B cell (primary cell): ENCODE measurements at regions not wholly inside any gene's neighbourhood (a gene's known extent, or its start where the extent isn't known, plus 50 kb on each side); places are given as distances from the start of the nearest gene placed in this dataset.

Source experiments
- ATAC-seq: fragments of 200-7000 bp; cut with Tn5 transposase; one replicate; pipeline ENCODE4 v1.10.0; 2021; ENCODE audit warnings: low read depth, mild to moderate bottlenecking, moderate number of reproducible peaks, moderate library complexity
- CTCF ChIA-PET: fragments of 350-600 bp; sonication (Branson Sonifier 250); formaldehyde crosslinking; loops from one replicate; lab custom pipeline; 2021; ENCODE audit warnings: antibody characterized with exemption, inconsistent platforms; lab: Charles Lee
- POLR2A ChIA-PET: fragments of 350-600 bp; sonication (Branson Sonifier 250); formaldehyde crosslinking; loops from one replicate; lab custom pipeline; 2021; ENCODE audit warnings: antibody characterized with exemption; lab: Charles Lee
- DNase-seq: peaks from one replicate; pipeline ENCODE4 v3.0.0; 2013
- H2AFZ ChIP-seq: 2 replicates; pipeline ENCODE4 v1.6.1; 2012; ENCODE audit warnings: mild to moderate bottlenecking, low read depth, low read length; ENCODE audit not compliant: insufficient read depth, poor library complexity, severe bottlenecking
- H3K27ac ChIP-seq, 2 donors: 1 replicate in 1 of 2; 2 replicates in 1 of 2; pipeline ENCODE4 v1.5.1; 2012 to 2013; ENCODE audit warnings: low read length in 2 of 2, mild to moderate bottlenecking in 2 of 2, moderate library complexity in 1 of 2
- H3K27me3 ChIP-seq, 4 experiments: fragments of 200-600 bp in 1 of 4; sonication (generic) in 1 of 4; replicated peaks in 1 of 4; 1 replicate in 2 of 4; 2 replicates in 2 of 4; pipeline versions ENCODE4 v1.6.1 to v1.7.0; 2013 to 2016; ENCODE audit warnings: low read length in 3 of 4, mild to moderate bottlenecking in 2 of 4, mixed read lengths in 1 of 4, moderate library complexity in 1 of 4; ENCODE audit not compliant: insufficient read depth in 4 of 4, control insufficient read depth in 3 of 4; ENCODE audit errors: control extremely low read depth in 1 of 4
- H3K36me3 ChIP-seq, 2 experiments: replicated peaks in 1 of 2; 1 replicate in 1 of 2; 2 replicates in 1 of 2; pipeline versions ENCODE4 v1.6.1 to v1.7.1; 2013; ENCODE audit warnings: low read length in 1 of 2; ENCODE audit not compliant: insufficient read depth in 2 of 2, control insufficient read depth in 1 of 2; ENCODE audit errors: control extremely low read depth in 1 of 2, extremely low read depth in 1 of 2
- H3K4me1 ChIP-seq, 2 donors: fragments of 200-600 bp in 1 of 2; sonication (generic) in 1 of 2; 1 replicate in 1 of 2; 2 replicates in 1 of 2; pipeline versions ENCODE4 v1.5.1 to v1.6.1; 2013 to 2017; ENCODE audit warnings: low read length in 2 of 2; ENCODE audit not compliant: control insufficient read depth in 2 of 2, insufficient read depth in 2 of 2
- H3K4me2 ChIP-seq: replicated peaks from 2 replicates; pipeline ENCODE3; 2012; ENCODE audit warnings: mild to moderate bottlenecking, low read depth, low read length; ENCODE audit not compliant: poor library complexity, severe bottlenecking
- H3K4me3 ChIP-seq, 5 experiments: fragments of 200-600 bp in 1 of 5; sonication (generic) in 1 of 5; 1 replicate in 3 of 5; 2 replicates in 2 of 5; pipeline versions ENCODE4 v1.5.1 to v1.7.0; 2011 to 2016; ENCODE audit warnings: low read length in 4 of 5, mild to moderate bottlenecking in 4 of 5, low read depth in 2 of 5, control low read depth in 1 of 5, moderate library complexity in 1 of 5; ENCODE audit not compliant: insufficient read depth in 1 of 5; ENCODE audit errors: control extremely low read depth in 1 of 5, extremely low read depth in 1 of 5
- H3K79me2 ChIP-seq: fragments of 200-600 bp; sonication (generic); one replicate; pipeline ENCODE4 v1.6.0; 2016; ENCODE audit warnings: low read length; ENCODE audit not compliant: control insufficient read depth, insufficient read depth
- H3K9ac ChIP-seq: fragments of 200-600 bp; sonication (generic); 2 replicates; pipeline ENCODE4 v1.6.1; 2017; ENCODE audit warnings: mild to moderate bottlenecking, low read length, moderate library complexity
- H3K9me3 ChIP-seq, 3 donors: one replicate each; pipeline versions ENCODE4 v1.6.1 to v1.7.1; 2013; ENCODE audit warnings: low read length in 2 of 3; ENCODE audit not compliant: control insufficient read depth in 2 of 3, insufficient read depth in 1 of 3; ENCODE audit errors: control extremely low read depth in 1 of 3
- H4K20me1 ChIP-seq: 2 replicates; pipeline ENCODE4 v1.6.0; 2012; ENCODE audit warnings: mild to moderate bottlenecking, low read length; ENCODE audit not compliant: insufficient read depth, control insufficient read depth, poor library complexity, severe bottlenecking
- H3K27ac Mint-ChIP-seq: one replicate; pipeline ENCODE4 v1.8.0; 2021; ENCODE audit warnings: mixed read lengths
- H3K27me3 Mint-ChIP-seq: one replicate; pipeline ENCODE4 v1.8.0; 2021; ENCODE audit warnings: mixed read lengths
- H3K4me1 Mint-ChIP-seq: one replicate; pipeline ENCODE4 v1.8.0; 2021; ENCODE audit warnings: mixed read lengths
- H3K4me3 Mint-ChIP-seq: one replicate; pipeline ENCODE4 v1.8.0; 2021; ENCODE audit warnings: mixed read lengths
- H3K9me3 Mint-ChIP-seq: one replicate; pipeline ENCODE4 v1.8.0; 2022; ENCODE audit warnings: mixed read lengths; ENCODE audit not compliant: insufficient read depth
- CTCF ChIP-seq: fragments of 200-600 bp; IDR thresholded peaks from one replicate; pipeline ENCODE4 v1.8.0; 2022; ENCODE audit warnings: antibody characterized with exemption, mild to moderate bottlenecking
- EZH2 ChIP-seq: IDR thresholded peaks from 2 replicates; pipeline ENCODE4 v1.6.1; 2012; ENCODE audit warnings: borderline replicate concordance, low read depth, mild to moderate bottlenecking, moderate library complexity, low read length; ENCODE audit not compliant: insufficient read depth, poor library complexity, severe bottlenecking
- WGBS: methylation state at CpG from one replicate; pipeline ENCODE4 v1.1.5; 2013; ENCODE audit warnings: missing lambda C conversion rate; ENCODE audit not compliant: insufficient coverage; 5-methylcytosine and 5-hydroxymethylcytosine counted together
- intact Hi-C: fragments of 100-400 bp; cut with micrococcal nuclease; formaldehyde crosslinking; loops from one replicate; pipeline ENCODE4 v1.10.0; 2022

DNA sequence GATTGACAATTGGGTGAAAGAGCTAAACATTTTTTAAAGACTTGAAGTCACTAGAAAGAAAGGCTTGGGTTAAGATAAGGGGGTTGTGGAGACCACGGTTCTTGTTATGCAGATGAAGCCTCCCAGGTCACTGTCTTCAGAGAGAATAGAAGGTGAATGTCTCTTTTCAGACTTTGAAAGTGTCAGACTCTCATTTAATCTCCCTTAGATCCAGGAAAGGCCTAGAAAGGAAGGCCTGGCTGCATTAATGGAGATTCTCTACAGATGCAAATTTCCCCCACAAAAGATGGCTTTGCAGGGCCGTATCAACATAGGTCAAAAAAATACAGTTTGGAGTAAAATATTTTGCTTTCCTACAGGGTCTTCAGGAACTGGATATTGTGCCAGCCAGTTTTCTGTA lies 193.9 kb downstream of the RTP5 start:
- intact Hi-C loops = no loop called here
- Histone ChIP-seq H3K4me1 (no peaks in the 10 kb centered on the region), H3K79me2 (no peaks in the 10 kb centered on the region), H2AFZ (no peak overlapping the region), H3K36me3 (no peaks in the 10 kb centered on the region), H3K27ac (no peak overlapping the region), H3K9ac (no peak overlapping the region), H3K9me3 (peaks cover 0 to 8% (median 0%) of the 10 kb centered on the region in 3 donors), H4K20me1 (no peaks in the 10 kb centered on the region), H3K27me3 (peaks cover 0 to 2% (median 0%) of the 10 kb centered on the region in 4 experiments), H3K4me2 (no peak overlapping the region), H3K4me3 (no peak overlapping the region)
- TF ChIP-seq CTCF (no peak), EZH2 (no peak)
- CTCF ChIA-PET = no interaction called here
- Mint-ChIP-seq H3K9me3 (peaks cover 4% of the 10 kb centered on the region), H3K27me3 (peaks cover 14% of the 10 kb centered on the region), H3K4me1 (no peaks in the 10 kb centered on the region), H3K27ac (no peak overlapping the region), H3K4me3 (no peak overlapping the region)
- DNase-seq = no peak
- POLR2A ChIA-PET = no interaction called here
- no CpG with 5 or more reads among the region's 2 CpGs for WGBS
- no peak for ATAC-seq

DNA sequence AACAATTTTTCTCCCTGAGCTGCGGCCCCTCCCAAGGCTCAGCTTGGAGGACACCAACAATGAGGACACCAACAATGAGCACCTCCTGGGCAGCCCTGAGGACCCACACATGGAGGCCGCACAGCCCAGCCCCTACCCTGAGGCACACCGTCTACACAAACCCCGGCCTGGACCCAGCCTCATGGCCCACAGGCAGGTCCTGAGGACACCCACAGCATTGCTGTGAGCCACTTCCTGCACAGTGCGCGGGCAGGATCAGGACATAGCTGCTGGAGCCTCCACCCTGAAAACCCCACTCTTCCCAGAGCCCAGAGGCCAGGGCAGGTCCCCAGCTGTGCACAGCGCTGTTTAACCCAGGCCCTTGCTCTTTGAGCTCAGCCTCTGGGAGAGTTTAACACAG lies 194.3 kb downstream of the RTP5 start:
- Histone ChIP-seq H3K9ac (no peak overlapping the region), H3K4me3 (no peak overlapping the region), H3K9me3 (peaks cover 0 to 8% (median 0%) of the 10 kb centered on the region in 3 donors), H3K4me1 (no peaks in the 10 kb centered on the region), H3K79me2 (no peaks in the 10 kb centered on the region), H3K27ac (no peak overlapping the region), H3K36me3 (no peaks in the 10 kb centered on the region), H3K27me3 (no peaks in the 10 kb centered on the region), H2AFZ (no peak overlapping the region), H3K4me2 (no peak overlapping the region), H4K20me1 (no peaks in the 10 kb centered on the region)
- 99% methylated on average over 7 of the region's 7 CpGs for WGBS
- peaks cover 4% of the 10 kb centered on the region for H3K9me3 Mint-ChIP-seq
- ATAC-seq = no peak
- intact Hi-C loops = no loop called here
- POLR2A ChIA-PET = no interaction called here
- no peak overlapping the region for H3K27ac Mint-ChIP-seq
- TF ChIP-seq CTCF (no peak), EZH2 (no peak)
- CTCF ChIA-PET = no interaction called here
- no peaks in the 10 kb centered on the region for H3K4me1 Mint-ChIP-seq
- H3K27me3 Mint-ChIP-seq = peaks cover 18% of the 10 kb centered on the region
- no peak overlapping the region for H3K4me3 Mint-ChIP-seq
- DNase-seq = no peak
